ENCODE measurements at regions not wholly inside any gene's neighbourhood (a gene's known extent, or its start where the extent isn't known, plus 50 kb on each side); places are given as distances from the start of the nearest gene placed in this dataset.

GRCh38 chr1:208842451-208842850 lies 598.3 kb upstream of the PLXNA2 start:
- no peak for TF ChIP-seq CTCF (conservative IDR thresholded peaks at IDR 0.05)
- H3K27ac ChIP-seq, result no peak overlapping the region

- TF ChIP-seq CTCF (conservative IDR thresholded peaks at IDR 0.05), result no peak
- no peak overlapping the region for H3K27ac ChIP-seq
Measured at GRCh38 chr1:208844158-208844557, 600.0 kb upstream of the PLXNA2 start.

GRCh38 chr1:208848854-208849253 lies 604.7 kb upstream of the PLXNA2 start:
- no peak overlapping the region for H3K27ac ChIP-seq
- TF ChIP-seq CTCF (conservative IDR thresholded peaks at IDR 0.05), result no peak

- no peak overlapping the region for H3K27ac ChIP-seq
- no peak for TF ChIP-seq CTCF (conservative IDR thresholded peaks at IDR 0.05)
Measured at GRCh38 chr1:208850442-208850841, 606.3 kb upstream of the PLXNA2 start.

GRCh38 chr1:208851366-208851765 lies 607.2 kb upstream of the PLXNA2 start:
- no peak for TF ChIP-seq CTCF (conservative IDR thresholded peaks at IDR 0.05)
- H3K27ac ChIP-seq, result no peak overlapping the region

GRCh38 chr1:208852911-208853310 lies 608.7 kb upstream of the PLXNA2 start:
- no peak overlapping the region for H3K27ac ChIP-seq
- TF ChIP-seq CTCF (conservative IDR thresholded peaks at IDR 0.05), result no peak

- no peak for TF ChIP-seq CTCF (conservative IDR thresholded peaks at IDR 0.05)
- no peak overlapping the region for H3K27ac ChIP-seq
Measured at GRCh38 chr1:208855403-208855802, 611.2 kb upstream of the PLXNA2 start.

- no peak for TF ChIP-seq CTCF (conservative IDR thresholded peaks at IDR 0.05)
- H3K27ac ChIP-seq, result no peak overlapping the region
Measured at GRCh38 chr1:208857465-208857864, 613.3 kb upstream of the PLXNA2 start.
